Prostate gland (tissue), 2 donors: ENCODE measurements at regions not wholly inside any gene's neighbourhood (a gene's known extent, or its start where the extent isn't known, plus 50 kb on each side); places are given as distances from the start of the nearest gene placed in this dataset.

Source experiments
- CTCF ChIP-seq, 4 experiments: fragments of 200-600 bp in 2 of 4; fragments of 450-650 bp in 2 of 4; sonication (generic) in 2 of 4; IDR thresholded peaks; 1 replicate in 3 of 4; 2 replicates in 1 of 4; pipeline ENCODE4 v1.5.1; 2016 to 2019; ENCODE audit warnings: antibody characterized with exemption in 4 of 4, mild to moderate bottlenecking in 2 of 4, moderate library complexity in 2 of 4
- POLR2A ChIP-seq: fragments of 450-650 bp; IDR thresholded peaks from one replicate; pipeline ENCODE4 v1.6.1; 2016; ENCODE audit warnings: antibody characterized with exemption, mild to moderate bottlenecking
- POLR2AphosphoS5 ChIP-seq: sonication (generic); formaldehyde crosslinking; IDR thresholded peaks from one replicate; pipeline ENCODE4 v1.6.1; 2017; ENCODE audit warnings: antibody characterized with exemption

GRCh38 chr3:22199095-22199494 lies 448.1 kb upstream of the ZNF385D start:
- TF ChIP-seq CTCF (IDR thresholded peaks at IDR 0.05) = no peak
- no peak for TF ChIP-seq POLR2AphosphoS5
- no peak for TF ChIP-seq POLR2A
